Prostate gland (tissue), 2 donors: ENCODE measurements at regions not wholly inside any gene's neighbourhood (a gene's known extent, or its start where the extent isn't known, plus 50 kb on each side); places are given as distances from the start of the nearest gene placed in this dataset.

ENCODE experiments used
- CTCF ChIP-seq, 4 experiments: fragments of 200-600 bp in 2 of 4; fragments of 450-650 bp in 2 of 4; sonication (generic) in 2 of 4; IDR thresholded peaks; 1 replicate in 3 of 4; 2 replicates in 1 of 4; pipeline ENCODE4 v1.5.1; 2016 to 2019; ENCODE audit warnings: antibody characterized with exemption in 4 of 4, mild to moderate bottlenecking in 2 of 4, moderate library complexity in 2 of 4
- POLR2A ChIP-seq: fragments of 450-650 bp; IDR thresholded peaks from one replicate; pipeline ENCODE4 v1.6.1; 2016; ENCODE audit warnings: antibody characterized with exemption, mild to moderate bottlenecking
- POLR2AphosphoS5 ChIP-seq: sonication (generic); formaldehyde crosslinking; IDR thresholded peaks from one replicate; pipeline ENCODE4 v1.6.1; 2017; ENCODE audit warnings: antibody characterized with exemption

- TF ChIP-seq CTCF (IDR thresholded peaks at IDR 0.05) (no peak), POLR2AphosphoS5 (no peak), POLR2A (no peak)
Measured at GRCh38 chrX:27381419-27381818, 81.7 kb downstream of the PPP4R3C start.
